ENCODE measurements at regions not wholly inside any gene's neighbourhood (a gene's known extent, or its start where the extent isn't known, plus 50 kb on each side); places are given as distances from the start of the nearest gene placed in this dataset.

DNA sequence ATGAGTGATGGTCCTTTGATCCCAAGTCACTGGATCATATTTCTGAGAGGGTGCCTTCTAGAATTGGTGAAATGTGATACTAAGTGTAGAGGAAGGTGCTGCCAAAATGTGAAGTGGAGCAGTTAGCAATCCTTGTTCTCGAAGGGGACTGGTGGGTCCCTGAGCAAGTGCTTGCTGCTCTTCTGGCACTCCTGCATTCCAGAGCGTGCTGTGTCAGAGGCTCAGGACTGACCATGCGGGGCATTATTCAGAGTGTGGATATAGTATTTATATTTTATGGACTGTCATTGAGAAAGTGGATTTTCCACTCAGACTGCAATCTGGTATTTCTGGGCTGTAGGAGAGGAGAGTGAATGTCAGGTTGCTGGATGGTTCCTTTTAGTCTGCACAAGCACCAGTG lies 152.6 kb upstream of the KL start:
- no peak for DNase-seq

- DNase-seq, result no peak
These were observed 149.3 kb upstream of the KL start for GRCh38 chr13:32866921-32867320.

DNA sequence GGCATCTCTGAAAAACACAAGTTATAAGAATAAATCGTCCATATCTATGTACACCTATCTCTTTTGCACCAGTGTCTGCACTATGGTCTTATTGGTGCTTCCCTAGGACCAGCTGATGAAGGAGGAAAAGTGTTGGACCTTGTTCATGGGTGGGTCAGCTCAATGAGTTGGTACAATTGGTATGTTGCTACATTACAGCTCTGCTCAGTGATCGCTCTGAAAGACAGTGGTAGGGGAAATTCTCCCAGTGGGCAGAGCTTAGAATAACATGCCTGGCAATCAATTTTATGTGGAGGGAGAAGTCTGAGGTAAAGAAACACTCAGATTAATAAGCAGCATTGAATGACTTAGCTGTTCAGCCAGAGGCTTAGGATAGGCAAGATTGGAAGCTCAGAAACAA lies 138.7 kb upstream of the KL start:
- DNase-seq, result no peak

- DNase-seq, result no peak
These were observed 138.1 kb upstream of the KL start for GRCh38 chr13:32878163-32878562.

GRCh38 chr13:32880636-32881035 lies 135.6 kb upstream of the KL start:
- no peak for DNase-seq

DNA sequence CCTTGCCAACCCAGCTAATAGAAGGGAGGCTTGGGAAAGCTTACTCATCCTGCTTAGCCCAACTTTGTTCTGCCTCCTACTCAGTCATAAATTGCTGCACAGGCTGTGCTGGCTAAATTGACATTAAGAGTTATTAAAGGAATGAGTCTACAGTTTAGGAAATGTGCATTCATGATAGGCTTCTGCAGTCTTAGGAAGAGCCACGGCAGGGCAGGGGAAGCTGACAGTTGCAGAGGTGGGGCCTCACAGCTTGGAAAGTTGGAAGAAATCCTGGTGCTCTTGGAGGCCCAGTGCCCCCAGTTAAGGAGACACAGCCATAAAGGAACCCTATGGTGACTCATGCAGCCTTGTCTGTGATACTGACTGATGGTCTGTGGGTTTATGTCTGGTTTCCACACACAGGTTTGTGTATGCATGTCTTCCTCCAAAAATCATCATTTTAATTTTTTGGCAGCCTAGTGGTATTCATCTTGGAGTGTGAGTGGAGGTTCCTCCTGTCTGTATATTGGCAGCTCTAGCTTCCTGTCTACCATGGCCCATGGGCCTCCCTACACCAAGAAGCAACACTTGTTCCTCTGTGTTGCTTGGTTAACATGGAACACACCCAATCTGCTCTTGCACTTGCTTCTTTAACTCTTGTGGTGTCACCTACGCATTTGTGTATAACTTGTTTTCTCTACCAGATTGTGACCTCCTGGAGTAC lies 135.0 kb upstream of the KL start:
- no peak for DNase-seq

- DNase-seq, result peak in 1 of 2 experiments; percentile 36
These were observed 134.5 kb upstream of the KL start for GRCh38 chr13:32881777-32882145.

DNA sequence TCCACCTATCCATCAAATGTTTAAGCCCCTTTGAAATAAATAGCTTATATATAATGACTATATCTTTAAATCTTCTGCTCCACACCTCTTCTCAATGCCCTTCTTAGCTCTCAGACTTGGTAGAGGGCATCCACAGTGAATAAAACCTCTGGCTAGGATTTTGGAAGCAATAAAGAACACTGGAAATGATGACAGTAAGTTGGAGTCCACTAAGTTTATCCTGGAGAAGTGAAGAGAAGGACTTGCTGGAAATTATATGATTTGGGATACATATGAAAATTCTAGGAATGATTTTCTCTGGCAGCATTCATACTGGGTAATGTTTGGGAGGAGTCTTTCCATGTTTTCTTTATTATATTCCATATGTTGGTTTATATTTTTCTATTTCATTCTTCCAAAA lies 133.5 kb upstream of the KL start:
- DNase-seq, result no peak

DNA sequence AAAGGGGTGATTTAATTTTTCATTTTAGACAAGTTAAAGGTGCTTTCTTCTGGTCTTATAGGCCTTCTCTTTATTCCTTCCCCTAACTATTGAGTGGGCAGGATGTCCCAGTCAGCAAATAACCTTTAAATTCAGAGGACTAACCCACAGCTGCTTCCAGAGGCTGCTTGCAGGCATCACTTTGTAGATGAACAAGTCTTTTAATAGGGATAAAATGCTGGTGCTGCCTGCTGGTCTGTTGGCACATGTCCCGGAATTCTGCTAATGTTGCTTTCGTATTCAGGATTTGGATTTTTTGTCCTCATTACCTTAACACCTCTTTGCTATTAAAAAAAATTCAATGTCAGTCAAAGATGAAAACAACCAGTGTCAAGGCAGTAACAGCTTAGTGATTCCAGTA lies 132.7 kb upstream of the KL start:
- peak; percentile 61 to 87 for DNase-seq

DNA sequence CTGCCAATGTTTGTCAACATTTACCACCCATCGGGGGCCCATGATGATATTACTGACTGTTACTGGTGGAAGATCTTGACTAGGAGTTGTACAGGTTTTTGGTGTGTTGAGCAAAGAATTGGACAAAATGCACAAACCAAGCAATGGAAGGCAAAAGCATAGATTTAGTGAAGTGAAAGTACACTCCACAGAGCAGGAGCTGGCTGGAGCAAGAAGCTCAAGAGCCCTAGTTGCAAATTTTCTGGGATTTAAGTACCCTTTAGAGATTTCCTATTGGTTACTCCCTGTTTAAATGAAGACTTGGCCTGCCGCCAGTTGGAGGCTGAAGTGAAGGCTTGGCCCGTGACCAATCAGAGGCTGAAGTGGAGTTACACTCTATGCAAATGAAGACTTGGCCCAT lies 128.6 kb upstream of the KL start:
- DNase-seq, result no peak

- no peak for DNase-seq
These were observed 126.1 kb upstream of the KL start for GRCh38 chr13:32889986-32890565.

- DNase-seq, result no peak
These were observed 123.0 kb upstream of the KL start for GRCh38 chr13:32893176-32893575.

DNA sequence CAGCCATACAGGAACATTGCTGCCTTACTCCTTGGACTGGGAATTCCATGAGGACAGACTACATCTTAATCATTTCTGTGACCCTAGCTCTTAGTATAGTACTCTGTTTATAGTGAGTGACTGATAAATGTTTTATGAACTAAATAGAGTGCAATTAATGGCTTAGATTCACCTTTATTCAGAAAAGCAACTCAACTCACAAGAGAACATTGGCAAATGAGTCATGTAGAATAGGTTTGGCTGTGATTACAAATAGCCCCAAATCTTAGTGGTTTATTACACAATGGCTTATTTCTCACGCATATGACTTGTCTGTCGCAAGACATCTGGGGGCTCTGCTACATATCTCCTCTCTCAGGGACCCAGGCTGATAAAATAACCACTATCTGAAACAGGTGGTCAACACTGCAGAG lies 121.6 kb upstream of the KL start:
- DNase-seq, result no peak

DNA sequence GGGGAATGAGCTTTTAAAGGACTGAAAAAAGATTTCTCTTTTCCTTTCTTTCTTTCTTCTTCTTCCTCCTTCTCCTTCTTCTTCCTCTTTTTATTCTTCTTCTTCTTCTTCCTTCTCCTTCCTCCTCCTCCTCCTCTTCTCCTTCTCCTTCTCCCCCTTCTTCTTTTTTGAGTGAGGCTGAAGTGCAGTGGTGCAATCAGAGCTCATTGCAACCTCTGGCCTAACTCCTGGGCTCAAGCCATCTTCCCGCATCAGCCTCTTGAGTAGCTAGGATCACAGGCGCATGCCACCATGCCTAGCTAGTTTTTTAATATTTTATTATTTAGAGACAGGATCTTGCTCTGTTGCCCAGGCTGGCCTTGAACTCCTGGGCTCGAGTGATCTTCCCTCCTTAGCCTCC lies 120.9 kb upstream of the KL start:
- DNase-seq, result no peak

- DNase-seq, result no peak
These were observed 118.9 kb upstream of the KL start for GRCh38 chr13:32897296-32897695.

DNA sequence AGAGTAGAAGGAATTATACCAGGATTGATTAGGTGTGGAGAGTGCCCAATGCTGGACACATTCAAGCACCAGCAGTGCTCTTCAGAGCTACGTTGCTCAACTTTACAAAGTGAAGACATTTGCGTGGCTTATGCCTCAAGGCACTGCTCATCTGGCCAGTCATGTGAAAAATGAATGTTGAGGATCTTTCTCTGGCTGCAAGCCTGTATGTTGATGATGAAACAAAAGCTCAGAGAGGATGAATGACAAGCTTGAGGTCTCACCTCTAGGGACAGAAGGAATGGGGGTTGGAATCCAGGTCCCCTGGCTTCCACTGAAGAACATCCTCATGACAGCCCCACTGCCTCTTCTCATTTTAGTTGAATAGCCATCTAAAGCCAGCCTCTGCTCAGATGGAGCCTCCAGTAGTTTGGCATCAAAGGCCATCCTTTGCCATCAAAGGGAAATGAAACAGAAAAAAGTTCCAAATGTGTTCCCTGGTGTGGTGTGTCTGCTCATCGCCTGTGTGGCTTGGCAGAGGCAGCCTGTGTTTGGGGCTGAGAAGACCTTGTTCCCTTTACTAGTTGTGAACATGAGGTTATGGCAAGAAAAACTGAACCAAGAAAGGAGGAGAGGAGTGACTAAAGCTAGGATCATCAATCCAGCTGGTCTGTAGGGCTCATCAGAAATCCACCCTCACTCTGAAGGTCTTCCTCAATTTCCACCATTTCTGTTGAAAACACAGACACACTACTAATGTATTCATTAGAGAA lies 114.0 kb upstream of the KL start:
- no peak for DNase-seq

- no peak for DNase-seq
These were observed 113.3 kb upstream of the KL start for GRCh38 chr13:32902874-32903273.

- no peak for DNase-seq
These were observed 112.5 kb upstream of the KL start for GRCh38 chr13:32903720-32904119.

- no peak for DNase-seq
These were observed 112.0 kb upstream of the KL start for GRCh38 chr13:32904266-32904665.

DNA sequence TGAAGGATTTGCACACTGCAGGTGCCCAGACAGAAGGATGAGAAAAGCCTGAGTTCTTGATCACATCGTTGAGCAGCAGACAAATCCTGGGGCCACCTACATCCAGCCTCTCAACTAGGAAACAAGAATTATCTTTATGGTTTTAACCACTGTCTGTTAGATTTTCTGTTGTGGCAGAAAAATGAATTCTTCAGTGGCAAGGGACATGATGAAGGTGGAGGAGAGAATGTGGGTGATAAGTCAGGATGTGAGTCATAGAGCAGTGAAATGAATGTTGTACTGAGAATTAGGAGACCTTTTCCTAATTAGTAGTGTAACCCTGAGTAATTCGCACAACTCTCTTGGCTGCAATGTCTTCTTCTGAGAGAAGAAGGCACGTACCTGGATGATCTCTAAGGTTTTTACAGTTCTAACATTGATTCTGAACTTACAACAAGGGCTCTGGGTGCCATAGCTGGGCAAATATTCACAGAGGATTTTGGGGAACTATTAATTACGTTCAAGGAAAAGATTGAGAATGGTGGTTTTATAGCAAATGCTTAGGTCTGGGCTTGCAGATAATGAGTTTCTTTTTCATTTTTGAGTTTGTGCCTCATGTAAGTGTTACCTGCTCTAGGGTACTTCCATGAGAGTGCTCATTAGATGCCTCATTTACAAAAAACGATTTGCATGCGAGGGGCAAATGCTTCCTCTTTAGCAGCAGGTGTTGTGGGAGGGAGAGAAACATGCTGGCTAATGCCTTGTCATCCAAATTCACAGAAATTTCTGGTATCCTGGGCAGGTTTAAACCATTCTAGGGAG lies 111.0 kb upstream of the KL start:
- DNase-seq, result no peak

GRCh38 chr13:32905864-32906180 lies 110.4 kb upstream of the KL start:
- no peak for DNase-seq

DNA sequence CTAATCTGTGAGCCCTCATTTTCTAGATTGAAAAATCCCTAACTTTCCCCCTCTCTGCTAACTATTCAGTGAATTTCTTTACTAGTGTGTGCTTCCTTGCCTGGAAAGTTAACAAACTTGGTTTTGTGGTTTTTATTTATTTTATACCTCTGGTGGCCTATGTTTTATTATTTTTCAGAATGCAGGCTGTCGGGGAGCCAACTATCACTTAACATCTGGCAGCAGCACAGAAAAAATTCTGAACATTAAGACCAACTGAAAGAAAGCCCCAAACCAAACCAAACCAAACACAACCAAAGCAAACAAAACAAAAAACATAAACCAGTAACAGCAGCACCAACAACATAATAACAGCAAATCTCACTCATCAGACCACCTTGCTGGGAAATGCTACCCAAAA lies 109.0 kb upstream of the KL start:
- no peak for DNase-seq

DNA sequence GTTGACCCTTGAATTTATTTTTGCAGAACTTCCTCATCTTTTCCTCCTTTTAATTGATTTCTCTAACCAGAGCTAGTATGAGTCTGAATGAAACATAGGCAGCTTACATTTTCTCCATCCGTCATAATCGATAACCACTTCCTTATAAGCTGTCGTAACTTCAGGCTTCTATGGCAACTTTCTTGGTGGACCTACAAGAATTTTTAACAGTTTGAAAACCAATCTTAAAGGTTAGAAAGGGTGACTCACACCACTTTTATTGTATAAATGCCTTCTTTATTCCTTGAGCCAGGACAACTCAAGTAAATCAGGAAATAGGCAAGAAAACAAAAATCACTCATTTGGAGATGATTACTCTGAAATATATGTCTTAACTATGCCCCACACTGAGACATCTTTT lies 105.7 kb upstream of the KL start:
- no peak for DNase-seq

DNA sequence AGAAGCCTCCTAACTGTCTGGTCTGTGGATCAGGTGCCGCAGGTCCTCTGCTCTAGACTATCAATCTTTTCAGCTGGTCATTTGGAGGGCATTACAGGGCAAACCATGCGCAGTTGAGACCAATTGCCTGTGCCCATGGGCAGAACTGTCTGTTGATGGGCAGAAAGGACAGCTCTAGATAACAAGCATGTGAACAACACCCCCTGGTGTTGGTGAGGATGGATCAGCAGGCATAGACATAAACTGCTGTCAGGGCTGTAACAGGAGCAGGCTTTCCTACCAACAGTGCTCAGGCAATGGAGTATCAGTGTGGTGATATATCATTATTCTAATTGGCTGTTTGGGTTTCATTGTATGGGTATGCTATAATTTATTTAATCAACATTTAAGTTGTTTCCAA lies 104.7 kb upstream of the KL start:
- DNase-seq, result peak; percentile 52 to 70
